PC-3 (cell line): ENCODE measurements at regions not wholly inside any gene's neighbourhood (a gene's known extent, or its start where the extent isn't known, plus 50 kb on each side); places are given as distances from the start of the nearest gene placed in this dataset.
A peak's percentile ranks its signal among the peaks of the same experiment; 100 is the strongest.

Source experiments
- EZH2 ChIP-seq: fragments of 300-600 bp; sonication (generic); IDR thresholded peaks from one replicate; pipeline ENCODE4 v1.6.1; 2017; ENCODE audit warnings: antibody characterized with exemption, mild to moderate bottlenecking, low read length; ENCODE audit not compliant: unreplicated experiment
- EZH2phosphoT487 ChIP-seq: fragments of 300-600 bp; sonication (generic); IDR thresholded peaks from 2 replicates; pipeline ENCODE4 v1.6.1; 2018; ENCODE audit warnings: mild to moderate bottlenecking, antibody characterized with exemption, low read length, borderline replicate concordance
- TF ChIP-seq, protein P1 (sequence below): fragments of 300-600 bp; sonication (generic); conservative IDR thresholded peaks from 2 replicates; pipeline ENCODE4 v1.5.1; 2017; ENCODE audit warnings: antibody characterized with exemption, low read depth, mild to moderate bottlenecking, low read length

DNA sequence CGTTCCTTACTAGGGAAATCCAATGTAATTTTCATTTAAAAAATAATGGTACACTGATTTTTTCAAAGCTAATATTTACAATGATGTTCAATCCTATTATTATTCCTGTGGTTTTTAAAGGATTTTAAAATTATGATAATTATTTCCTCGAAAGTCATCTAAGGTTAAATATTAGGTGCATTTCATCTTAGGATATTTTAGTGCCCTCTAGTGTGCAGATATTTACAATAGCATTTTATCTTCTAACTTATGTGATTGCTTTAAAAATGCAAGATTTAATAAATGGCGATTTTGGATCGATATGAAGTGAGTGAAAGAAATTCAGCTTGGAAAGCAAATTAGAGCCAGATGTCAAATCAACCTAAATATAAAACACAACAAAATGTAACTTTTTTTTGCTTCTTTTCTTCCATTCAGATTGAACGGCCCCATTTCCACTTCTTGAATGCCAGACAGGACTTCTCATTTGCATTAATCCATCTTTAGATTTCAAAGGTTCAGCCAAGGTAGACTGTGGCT is 293.5 kb downstream of the SLC6A15 start:
- TF ChIP-seq EZH2phosphoT487 (no peak), EZH2 (no peak)
- TF ChIP-seq, protein P1, sequence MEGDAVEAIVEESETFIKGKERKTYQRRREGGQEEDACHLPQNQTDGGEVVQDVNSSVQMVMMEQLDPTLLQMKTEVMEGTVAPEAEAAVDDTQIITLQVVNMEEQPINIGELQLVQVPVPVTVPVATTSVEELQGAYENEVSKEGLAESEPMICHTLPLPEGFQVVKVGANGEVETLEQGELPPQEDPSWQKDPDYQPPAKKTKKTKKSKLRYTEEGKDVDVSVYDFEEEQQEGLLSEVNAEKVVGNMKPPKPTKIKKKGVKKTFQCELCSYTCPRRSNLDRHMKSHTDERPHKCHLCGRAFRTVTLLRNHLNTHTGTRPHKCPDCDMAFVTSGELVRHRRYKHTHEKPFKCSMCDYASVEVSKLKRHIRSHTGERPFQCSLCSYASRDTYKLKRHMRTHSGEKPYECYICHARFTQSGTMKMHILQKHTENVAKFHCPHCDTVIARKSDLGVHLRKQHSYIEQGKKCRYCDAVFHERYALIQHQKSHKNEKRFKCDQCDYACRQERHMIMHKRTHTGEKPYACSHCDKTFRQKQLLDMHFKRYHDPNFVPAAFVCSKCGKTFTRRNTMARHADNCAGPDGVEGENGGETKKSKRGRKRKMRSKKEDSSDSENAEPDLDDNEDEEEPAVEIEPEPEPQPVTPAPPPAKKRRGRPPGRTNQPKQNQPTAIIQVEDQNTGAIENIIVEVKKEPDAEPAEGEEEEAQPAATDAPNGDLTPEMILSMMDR = peak; percentile 77
